ENCODE measurements at regions not wholly inside any gene's neighbourhood (a gene's known extent, or its start where the extent isn't known, plus 50 kb on each side); places are given as distances from the start of the nearest gene placed in this dataset.
A peak's percentile ranks its signal among the peaks of the same experiment; 100 is the strongest.

GRCh38 chr16:6027733-6028132 lies 930.1 kb upstream of the EEF2KMT start:
- peaks cover 12% of the 10 kb centered on the region for H3K9me3 Mint-ChIP-seq (ENCODE audit: unreplicated experiment)
- peaks cover 19% of the 10 kb centered on the region for H3K4me1 Mint-ChIP-seq (ENCODE audit: low read depth, unreplicated experiment)
- H3K27ac Mint-ChIP-seq (ENCODE audit: unreplicated experiment) = no peak overlapping the region
- TF ChIP-seq CTCF (IDR thresholded peaks at IDR 0.05; ENCODE audit: partially characterized antibody, unreplicated experiment) = no peak
- no peaks in the 10 kb centered on the region for H3K27me3 Mint-ChIP-seq (ENCODE audit: unreplicated experiment)
- H3K4me3 Mint-ChIP-seq (ENCODE audit: unreplicated experiment) = peak overlapping the region; percentile 63
- peaks cover 4% of the 10 kb centered on the region for H3K36me3 Mint-ChIP-seq (ENCODE audit: unreplicated experiment)
- DNase-seq = no peak

- Mint-ChIP-seq H3K4me1 (ENCODE audit: low read depth, unreplicated experiment) (peaks cover 14% of the 10 kb centered on the region), H3K27me3 (ENCODE audit: unreplicated experiment) (no peaks in the 10 kb centered on the region), H3K27ac (ENCODE audit: unreplicated experiment) (no peak overlapping the region), H3K36me3 (ENCODE audit: unreplicated experiment) (peaks cover 4% of the 10 kb centered on the region), H3K9me3 (ENCODE audit: unreplicated experiment) (peaks cover 9% of the 10 kb centered on the region), H3K4me3 (ENCODE audit: unreplicated experiment) (no peak overlapping the region)
- no peak for DNase-seq
- no peak for TF ChIP-seq CTCF (IDR thresholded peaks at IDR 0.05; ENCODE audit: partially characterized antibody, unreplicated experiment)
These were observed 925.9 kb upstream of the EEF2KMT start for GRCh38 chr16:6023449-6023848.

- H3K36me3 Mint-ChIP-seq (ENCODE audit: unreplicated experiment) = no peaks in the 10 kb centered on the region
- H3K4me3 Mint-ChIP-seq (ENCODE audit: unreplicated experiment) = peak overlapping the region; percentile 42
- TF ChIP-seq CTCF (IDR thresholded peaks at IDR 0.05; ENCODE audit: partially characterized antibody, unreplicated experiment) = no peak
- H3K9me3 Mint-ChIP-seq (ENCODE audit: unreplicated experiment) = peaks cover 12% of the 10 kb centered on the region
- peaks cover 2% of the 10 kb centered on the region for H3K27me3 Mint-ChIP-seq (ENCODE audit: unreplicated experiment)
- H3K27ac Mint-ChIP-seq (ENCODE audit: unreplicated experiment) = no peak overlapping the region
- no peak for DNase-seq
- peaks cover 14% of the 10 kb centered on the region for H3K4me1 Mint-ChIP-seq (ENCODE audit: low read depth, unreplicated experiment)
These were observed 923.8 kb upstream of the EEF2KMT start for GRCh38 chr16:6021276-6021943.

- peaks cover 8% of the 10 kb centered on the region for H3K9me3 Mint-ChIP-seq (ENCODE audit: unreplicated experiment)
- TF ChIP-seq CTCF (IDR thresholded peaks at IDR 0.05; ENCODE audit: partially characterized antibody, unreplicated experiment) = no peak
- peak; percentile 32 for DNase-seq
- H3K4me3 Mint-ChIP-seq (ENCODE audit: unreplicated experiment) = peak overlapping the region; percentile 82
- no peak overlapping the region for H3K27ac Mint-ChIP-seq (ENCODE audit: unreplicated experiment)
- peaks cover 7% of the 10 kb centered on the region for H3K4me1 Mint-ChIP-seq (ENCODE audit: low read depth, unreplicated experiment)
- no peaks in the 10 kb centered on the region for H3K36me3 Mint-ChIP-seq (ENCODE audit: unreplicated experiment)
- H3K27me3 Mint-ChIP-seq (ENCODE audit: unreplicated experiment) = peaks cover 2% of the 10 kb centered on the region
These were observed 922.8 kb upstream of the EEF2KMT start for GRCh38 chr16:6020162-6020985.

GRCh38 chr16:6019490-6019991 lies 921.9 kb upstream of the EEF2KMT start:
- Mint-ChIP-seq H3K4me1 (ENCODE audit: low read depth, unreplicated experiment) (peaks cover 3% of the 10 kb centered on the region), H3K9me3 (ENCODE audit: unreplicated experiment) (peaks cover 7% of the 10 kb centered on the region), H3K27ac (ENCODE audit: unreplicated experiment) (no peak overlapping the region), H3K4me3 (ENCODE audit: unreplicated experiment) (peak overlapping the region; percentile 82), H3K36me3 (ENCODE audit: unreplicated experiment) (no peaks in the 10 kb centered on the region), H3K27me3 (ENCODE audit: unreplicated experiment) (peaks cover 2% of the 10 kb centered on the region)
- TF ChIP-seq CTCF (IDR thresholded peaks at IDR 0.05; ENCODE audit: partially characterized antibody, unreplicated experiment) = no peak
- peak; percentile 58 for DNase-seq

Measured in glutamatergic neuron (in vitro differentiated cells).